Small intestine (tissue), 7 donors: ENCODE measurements at regions not wholly inside any gene's neighbourhood (a gene's known extent, or its start where the extent isn't known, plus 50 kb on each side); places are given as distances from the start of the nearest gene placed in this dataset.
"Not testable (repeated sequence)": the region's sequence is repeated elsewhere in the genome, so short reads cannot be mapped to it uniquely, and the experiment has no call there.

Experiments used
- DNase-seq, 2 donors: peaks; one replicate each; pipeline versions ENCODE4 v3.0.0 to v3.0.0-alpha.2; 2013
- FAIRE-seq: peaks from 2 replicates; lab custom pipeline; 2012; peaks lifted over from hg19 to GRCh38; lab: Jason Lieb, UNC
- H3K27ac ChIP-seq, 3 donors: one replicate each; pipeline ENCODE4 v1.5.1; 2013; ENCODE audit warnings: low read length in 2 of 3, mild to moderate bottlenecking in 2 of 3, control low read depth in 1 of 3, inconsistent platforms in 1 of 3, low read depth in 1 of 3, moderate library complexity in 1 of 3
- H3K27me3 ChIP-seq, 3 donors: one replicate each; pipeline ENCODE4 v1.6.1; 2013; ENCODE audit warnings: low read length in 3 of 3, inconsistent platforms in 1 of 3; ENCODE audit not compliant: control insufficient read depth in 3 of 3, insufficient read depth in 3 of 3
- H3K36me3 ChIP-seq, 3 donors: one replicate each; pipeline ENCODE4 v1.6.1; 2013; ENCODE audit warnings: low read length in 3 of 3, inconsistent platforms in 1 of 3, low read depth in 1 of 3, mild to moderate bottlenecking in 1 of 3, moderate library complexity in 1 of 3; ENCODE audit not compliant: control insufficient read depth in 3 of 3, insufficient read depth in 2 of 3
- H3K4me1 ChIP-seq, 3 donors: one replicate each; pipeline ENCODE4 v1.6.1; 2013; ENCODE audit warnings: low read length in 2 of 3, inconsistent platforms in 1 of 3, low read depth in 1 of 3, mild to moderate bottlenecking in 1 of 3, moderate library complexity in 1 of 3; ENCODE audit not compliant: control insufficient read depth in 3 of 3, insufficient read depth in 2 of 3
- H3K4me3 ChIP-seq, 3 donors: one replicate each; pipeline ENCODE4 v1.5.1; 2013; ENCODE audit warnings: low read length in 3 of 3, control low read depth in 1 of 3, inconsistent platforms in 1 of 3, low read depth in 1 of 3, mild to moderate bottlenecking in 1 of 3, moderate library complexity in 1 of 3
- H3K9me3 ChIP-seq, 2 donors: one replicate each; pipeline ENCODE4 v1.6.1; 2013; ENCODE audit warnings: low read depth in 1 of 2, low read length in 1 of 2; ENCODE audit not compliant: control insufficient read depth in 2 of 2, insufficient read depth in 1 of 2
- WGBS, 3 donors: extraction: QIAGEN DNeasy Blood & Tissue Kit; methylation state at CpG; one replicate each; pipeline ENCODE4 v1.1.7; 2013; 5-methylcytosine and 5-hydroxymethylcytosine counted together
- donor health status: healthy with polysubstance abuse.
- donor health status: control.
- donor health status: control.
- donor health status: Bipolar disorder and iron deficiency.
- donor health status: healthy.

DNA sequence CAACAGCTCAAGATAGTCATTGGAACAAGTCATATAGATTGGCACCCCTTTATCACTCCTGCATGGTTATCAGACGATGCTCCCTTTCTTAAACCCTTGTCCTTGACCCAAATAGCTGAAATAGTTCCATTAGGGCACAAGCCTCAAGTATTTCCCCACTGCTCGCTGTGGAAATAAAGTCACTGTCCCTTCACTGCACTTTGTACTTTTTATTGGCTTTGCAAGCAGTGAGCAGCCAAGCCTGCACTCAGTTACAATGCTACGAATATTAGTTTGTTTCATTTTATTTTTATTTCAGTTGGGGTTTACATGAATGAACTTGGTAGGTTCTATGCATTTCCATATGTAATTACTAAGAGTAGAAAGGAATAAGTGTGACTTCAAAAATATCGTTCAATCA is 1176.4 kb downstream of the BRINP3 start:
- H3K4me3 ChIP-seq, result no peak overlapping the region
- no peaks in the 10 kb centered on the region for H3K36me3 ChIP-seq
- no peak overlapping the region for H3K27ac ChIP-seq
- DNase-seq (peak in 1 of 2 donors; percentile 13), FAIRE-seq (no peak)
- no peaks in the 10 kb centered on the region for H3K4me1 ChIP-seq
- no peaks in the 10 kb centered on the region for H3K27me3 ChIP-seq
- WGBS, 3 donors, result 38 to 52% (median 41%) methylated on average over 4 of the region's 4 CpGs
- no peaks in the 10 kb centered on the region for H3K9me3 ChIP-seq

GRCh38 chr1:189305279-189305678 is 1172.4 kb downstream of the BRINP3 start:
- Histone ChIP-seq H3K4me1 (no peaks in the 10 kb centered on the region), H3K27me3 (no peaks in the 10 kb centered on the region), H3K36me3 (no peaks in the 10 kb centered on the region), H3K4me3 (no peak overlapping the region), H3K9me3 (no peaks in the 10 kb centered on the region), H3K27ac (no peak overlapping the region)
- FAIRE-seq, result no peak
- 58 to 82% (median 81%) methylated on average over 2 of the region's 2 CpGs for WGBS, 3 donors
- no peak for DNase-seq

DNA sequence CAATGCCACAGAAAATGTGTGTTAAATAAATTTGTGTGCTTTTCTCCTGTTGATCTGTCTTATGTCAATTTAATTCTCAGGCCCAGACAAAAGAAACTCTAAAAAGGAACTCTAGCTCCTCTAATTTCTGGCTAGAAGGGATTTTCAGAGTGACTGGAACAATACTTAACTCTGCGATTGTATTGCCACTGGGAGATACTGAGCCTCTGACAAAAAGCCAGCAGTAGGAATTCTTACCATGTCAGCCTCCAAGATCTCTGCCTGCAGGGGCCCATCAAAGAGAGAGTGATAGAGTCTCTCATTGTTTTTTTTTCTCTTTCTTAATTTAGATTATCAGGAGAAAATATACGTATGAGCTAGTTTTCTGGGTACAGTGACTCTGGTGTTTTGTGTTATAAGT is 1165.7 kb downstream of the BRINP3 start:
- no peak overlapping the region for H3K27ac ChIP-seq
- DNase-seq (no peak), FAIRE-seq (no peak)
- no peak overlapping the region for H3K4me3 ChIP-seq
- WGBS, 3 donors, result 78 to 84% (median 83%) methylated on average over 2 of the region's 2 CpGs
- H3K36me3 ChIP-seq, result no peaks in the 10 kb centered on the region
- no peaks in the 10 kb centered on the region for H3K9me3 ChIP-seq
- no peaks in the 10 kb centered on the region for H3K4me1 ChIP-seq
- no peaks in the 10 kb centered on the region for H3K27me3 ChIP-seq

DNA sequence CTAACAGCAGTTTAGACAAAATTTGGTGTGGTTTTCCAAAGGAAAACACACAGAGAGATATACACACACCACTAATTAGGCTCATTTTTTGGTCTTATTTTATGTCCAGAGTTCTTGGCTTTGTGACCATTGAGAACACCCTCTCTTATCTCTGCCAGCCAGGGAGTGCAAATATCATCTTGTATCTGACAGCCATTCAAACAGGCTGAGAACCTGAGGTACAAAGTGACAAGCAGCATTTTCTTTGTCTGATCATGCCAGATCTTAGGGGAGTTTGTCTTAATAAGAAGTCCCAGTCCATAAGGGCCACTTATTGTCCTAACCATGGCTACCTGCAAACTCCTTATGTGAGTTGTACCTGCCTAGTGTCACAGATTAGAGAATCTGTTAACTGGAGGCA is 1165.2 kb downstream of the BRINP3 start:
- Histone ChIP-seq H3K27ac (no peak overlapping the region), H3K36me3 (no peaks in the 10 kb centered on the region), H3K27me3 (no peaks in the 10 kb centered on the region), H3K4me3 (no peak overlapping the region), H3K4me1 (no peaks in the 10 kb centered on the region), H3K9me3 (no peaks in the 10 kb centered on the region)
- DNase-seq, result no peak
- FAIRE-seq, result no peak

DNA sequence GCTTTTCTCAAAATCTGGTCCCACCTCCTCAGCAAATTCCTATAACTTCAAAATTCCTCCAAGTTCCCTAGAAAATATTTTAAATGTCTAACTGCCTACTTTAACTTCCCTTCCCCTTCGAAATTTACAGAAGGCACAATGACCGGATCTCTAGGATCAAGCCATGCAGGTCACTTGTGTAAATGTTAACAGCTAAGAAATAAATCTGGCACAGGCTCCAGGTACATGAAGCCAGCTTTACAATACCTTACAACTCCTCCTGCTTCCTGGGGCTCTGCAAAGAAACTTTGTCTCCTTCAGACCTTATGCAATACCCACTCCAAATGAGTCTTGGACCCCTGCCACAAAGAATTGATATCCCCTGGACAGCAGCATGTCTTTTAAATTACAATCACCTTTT is 1164.2 kb downstream of the BRINP3 start:
- Histone ChIP-seq H3K27ac (no peak overlapping the region), H3K4me3 (no peak overlapping the region), H3K9me3 (no peaks in the 10 kb centered on the region), H3K27me3 (no peaks in the 10 kb centered on the region), H3K4me1 (no peaks in the 10 kb centered on the region), H3K36me3 (no peaks in the 10 kb centered on the region)
- no peak for DNase-seq
- no peak for FAIRE-seq
- WGBS, 3 donors, result 22 to 53% (median 31%) methylated on average over 2 of the region's 2 CpGs

DNA sequence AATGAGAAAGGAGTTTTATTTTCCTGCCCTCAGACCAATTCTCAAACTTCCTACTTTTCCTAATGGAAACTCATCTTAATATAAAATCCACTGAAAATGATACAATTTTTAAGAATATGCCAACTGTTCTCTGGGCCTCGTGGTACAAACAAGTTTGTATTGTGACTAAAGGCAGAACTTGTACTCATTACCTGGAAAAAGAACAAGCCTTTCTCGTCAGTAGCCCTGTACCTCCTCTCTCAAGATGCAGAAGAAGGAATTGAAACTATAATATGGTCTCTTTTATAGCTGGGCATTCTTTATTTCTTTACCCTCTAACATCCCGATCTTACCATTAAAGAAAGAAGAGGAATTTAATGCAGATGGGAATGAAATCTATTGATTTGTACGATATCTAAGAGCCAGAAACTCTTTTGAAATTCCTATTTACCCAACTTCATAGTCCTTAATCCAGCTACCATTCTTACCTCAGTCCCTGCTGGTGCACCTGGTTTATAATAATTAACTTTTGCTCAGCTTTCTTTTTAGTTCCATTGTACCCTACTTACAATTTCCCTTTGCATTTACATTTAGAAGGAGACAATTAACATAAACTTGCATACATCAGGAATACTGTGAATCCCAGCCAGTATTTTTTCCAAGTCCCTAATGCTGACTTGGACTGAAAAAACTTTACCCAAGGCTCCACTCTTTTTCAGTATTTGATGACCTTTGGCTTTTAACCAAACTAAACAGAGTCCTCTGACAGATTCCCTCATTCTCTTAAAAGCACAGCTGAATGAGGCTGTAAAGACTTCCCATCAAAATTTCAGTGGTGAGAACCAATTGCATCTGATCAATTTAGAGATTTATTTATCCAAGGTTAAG is 1162.4 kb downstream of the BRINP3 start:
- no peak for DNase-seq
- H3K4me3 ChIP-seq, result no peak overlapping the region
- no peaks in the 10 kb centered on the region for H3K36me3 ChIP-seq
- H3K9me3 ChIP-seq, result no peaks in the 10 kb centered on the region
- H3K4me1 ChIP-seq, result no peaks in the 10 kb centered on the region
- 46 to 65% (median 48%) methylated on average over 4 of the region's 4 CpGs for WGBS, 3 donors
- H3K27ac ChIP-seq, result no peak overlapping the region
- FAIRE-seq, result no peak
- no peaks in the 10 kb centered on the region for H3K27me3 ChIP-seq

- WGBS, 3 donors, result 73 to 80% (median 78%) methylated on average over 3 of the region's 3 CpGs
- Histone ChIP-seq H3K27ac (no peak overlapping the region), H3K4me1 (no peaks in the 10 kb centered on the region), H3K9me3 (no peaks in the 10 kb centered on the region), H3K4me3 (no peak overlapping the region), H3K36me3 (no peaks in the 10 kb centered on the region), H3K27me3 (no peaks in the 10 kb centered on the region)
- DNase-seq (no peak), FAIRE-seq (no peak)
Measured at GRCh38 chr1:189323091-189323490, 1154.6 kb downstream of the BRINP3 start.

GRCh38 chr1:189331071-189331470 is 1146.6 kb downstream of the BRINP3 start:
- WGBS, 3 donors, result 76 to 87% (median 80%) methylated on average over 11 to 13 of the region's 13 CpGs
- not testable (repeated sequence) for H3K4me1 ChIP-seq, DNase-seq, H3K36me3 ChIP-seq, H3K27me3 ChIP-seq, H3K27ac ChIP-seq, H3K9me3 ChIP-seq, H3K4me3 ChIP-seq, FAIRE-seq
